Activated CD4-positive, alpha-beta memory T cell treated with anti-CD3 and anti-CD28 coated beads, Interleukin-2, amount 10 ng/mL, durations not matched to agents 7 days and 5 days (primary cell): ENCODE measurements at regions not wholly inside any gene's neighbourhood (a gene's known extent, or its start where the extent isn't known, plus 50 kb on each side); places are given as distances from the start of the nearest gene placed in this dataset.

Source experiments
- CTCF ChIA-PET: fragments of 350-600 bp; sonication (Branson Sonifier 250); formaldehyde crosslinking; loops from one replicate; lab custom pipeline; 2021; ENCODE audit warnings: antibody characterized with exemption, inconsistent platforms; lab: Charles Lee
- POLR2A ChIA-PET: fragments of 350-600 bp; sonication (Branson Sonifier 250); formaldehyde crosslinking; loops from one replicate; lab custom pipeline; 2021; ENCODE audit warnings: antibody characterized with exemption; lab: Charles Lee
- DNase-seq: peaks from one replicate; pipeline ENCODE4 v3.0.0-alpha.2; 2020
- H3K27ac Mint-ChIP-seq: one replicate; pipeline ENCODE4 v1.8.0; 2021; ENCODE audit warnings: mild to moderate bottlenecking, mixed read lengths
- H3K27me3 Mint-ChIP-seq: one replicate; pipeline ENCODE4 v1.8.0; 2021; ENCODE audit warnings: mixed read lengths
- H3K36me3 Mint-ChIP-seq: one replicate; pipeline ENCODE4 v1.8.0; 2021; ENCODE audit warnings: low read depth, mixed read lengths
- H3K4me1 Mint-ChIP-seq: one replicate; pipeline ENCODE4 v1.8.0; 2021; ENCODE audit warnings: mixed read lengths
- H3K4me3 Mint-ChIP-seq: one replicate; pipeline ENCODE4 v1.8.0; 2021; ENCODE audit warnings: mild to moderate bottlenecking, mixed read lengths
- H3K9me3 Mint-ChIP-seq: one replicate; pipeline ENCODE4 v1.8.0; 2021; ENCODE audit warnings: mixed read lengths

GRCh38 chrX:13518126-13518525 lies 51.3 kb upstream of the EGFL6 start:
- no peaks in the 10 kb centered on the region for H3K4me1 Mint-ChIP-seq

GRCh38 chrX:13515211-13515930 lies 54.0 kb upstream of the EGFL6 start:
- DNase-seq, result no peak
- Mint-ChIP-seq H3K9me3 (no peaks in the 10 kb centered on the region), H3K4me3 (no peak overlapping the region), H3K36me3 (no peaks in the 10 kb centered on the region), H3K27me3 (no peaks in the 10 kb centered on the region), H3K27ac (no peak overlapping the region), H3K4me1 (peaks cover 3% of the 10 kb centered on the region)
- ChIA-PET POLR2A (no interaction called here), CTCF (interaction anchor here (1.8 kb wide), 1 partner anchor 9 kb away, joined by 4 read pairs; no protein-coding TSS in a partner anchor)

More at GRCh38 chrX:13518126-13518525, 51.3 kb upstream of the EGFL6 start:
- Mint-ChIP-seq H3K27me3 (no peaks in the 10 kb centered on the region), H3K4me3 (no peak overlapping the region), H3K36me3 (no peaks in the 10 kb centered on the region), H3K27ac (no peak overlapping the region), H3K9me3 (no peaks in the 10 kb centered on the region)
- no peak for DNase-seq
- POLR2A ChIA-PET, result no interaction called here
- CTCF ChIA-PET, result no interaction called here

GRCh38 chrX:13511944-13512330 lies 57.5 kb upstream of the EGFL6 start:
- Mint-ChIP-seq H3K36me3 (no peaks in the 10 kb centered on the region), H3K9me3 (no peaks in the 10 kb centered on the region), H3K27ac (no peak overlapping the region), H3K27me3 (no peaks in the 10 kb centered on the region), H3K4me1 (peaks cover 3% of the 10 kb centered on the region), H3K4me3 (no peak overlapping the region)
- POLR2A ChIA-PET, result no interaction called here
- CTCF ChIA-PET, result interaction anchor here (1.8 kb wide), 1 partner anchor 134 kb away, joined by 5 read pairs; no protein-coding TSS in a partner anchor
- DNase-seq, result no peak

- no peaks in the 10 kb centered on the region for H3K27me3 Mint-ChIP-seq
- H3K4me3 Mint-ChIP-seq, result no peak overlapping the region
- no peak overlapping the region for H3K27ac Mint-ChIP-seq
- no peak for DNase-seq
- H3K9me3 Mint-ChIP-seq, result no peaks in the 10 kb centered on the region
- H3K36me3 Mint-ChIP-seq, result no peaks in the 10 kb centered on the region
- POLR2A ChIA-PET, result no interaction called here
- peaks cover 3% of the 10 kb centered on the region for H3K4me1 Mint-ChIP-seq
- CTCF ChIA-PET, result interaction anchor here (0.7 to 1.8 kb wide), 2 partner anchors 135 to 521 kb away, joined by 3 to 5 read pairs; no protein-coding TSS in a partner anchor
Measured at GRCh38 chrX:13511241-13511943, 58.0 kb upstream of the EGFL6 start.

- no peaks in the 10 kb centered on the region for H3K36me3 Mint-ChIP-seq
- no peak overlapping the region for H3K4me3 Mint-ChIP-seq
- ChIA-PET CTCF (interaction anchor here (0.9 to 2.6 kb wide), 4 partner anchors 138 to 561 kb away, joined by 3 to 19 read pairs (median 13); no protein-coding TSS in a partner anchor), POLR2A (no interaction called here)
- no peaks in the 10 kb centered on the region for H3K9me3 Mint-ChIP-seq
- no peak for DNase-seq
- H3K27ac Mint-ChIP-seq, result no peak overlapping the region
- peaks cover 5% of the 10 kb centered on the region for H3K4me1 Mint-ChIP-seq
- H3K27me3 Mint-ChIP-seq, result no peaks in the 10 kb centered on the region
Measured at GRCh38 chrX:13507893-13508292, 61.5 kb upstream of the EGFL6 start.

- POLR2A ChIA-PET, result no interaction called here
- no peaks in the 10 kb centered on the region for H3K36me3 Mint-ChIP-seq
- H3K9me3 Mint-ChIP-seq, result no peaks in the 10 kb centered on the region
- DNase-seq, result peak; percentile 57
- peaks cover 8% of the 10 kb centered on the region for H3K4me1 Mint-ChIP-seq
- no peak overlapping the region for H3K4me3 Mint-ChIP-seq
- no peaks in the 10 kb centered on the region for H3K27me3 Mint-ChIP-seq
- no peak overlapping the region for H3K27ac Mint-ChIP-seq
- CTCF ChIA-PET, result interaction anchor here (0.6 to 2.6 kb wide), 17 partner anchors 9 to 526 kb away, joined by 3 to 19 read pairs (median 4); partner anchors contain the start of genes GEMIN8 and TCEANC
Measured at GRCh38 chrX:13506574-13506973, 62.8 kb upstream of the EGFL6 start.

GRCh38 chrX:13502590-13502989 lies 66.8 kb upstream of the EGFL6 start:
- Mint-ChIP-seq H3K27me3 (no peaks in the 10 kb centered on the region), H3K27ac (no peak overlapping the region), H3K9me3 (no peaks in the 10 kb centered on the region), H3K4me3 (no peak overlapping the region), H3K4me1 (peaks cover 5% of the 10 kb centered on the region), H3K36me3 (no peaks in the 10 kb centered on the region)
- ChIA-PET CTCF (no interaction called here), POLR2A (no interaction called here)
- no peak for DNase-seq

GRCh38 chrX:13499736-13500135 lies 69.7 kb upstream of the EGFL6 start:
- CTCF ChIA-PET, result no interaction called here
- POLR2A ChIA-PET, result no interaction called here
- H3K4me3 Mint-ChIP-seq, result no peak overlapping the region

GRCh38 chrX:13498238-13498637 lies 71.2 kb upstream of the EGFL6 start:
- peaks cover 9% of the 10 kb centered on the region for H3K4me1 Mint-ChIP-seq
- POLR2A ChIA-PET, result no interaction called here
- no peaks in the 10 kb centered on the region for H3K27me3 Mint-ChIP-seq
- CTCF ChIA-PET, result interaction anchor here (1.3 kb wide), 1 partner anchor 8 kb away, joined by 3 read pairs; no protein-coding TSS in a partner anchor
- DNase-seq, result no peak
- no peaks in the 10 kb centered on the region for H3K9me3 Mint-ChIP-seq
- no peak overlapping the region for H3K27ac Mint-ChIP-seq
- no peak overlapping the region for H3K4me3 Mint-ChIP-seq
- no peaks in the 10 kb centered on the region for H3K36me3 Mint-ChIP-seq

More at GRCh38 chrX:13499736-13500135, 69.7 kb upstream of the EGFL6 start:
- Mint-ChIP-seq H3K9me3 (no peaks in the 10 kb centered on the region), H3K4me1 (peaks cover 5% of the 10 kb centered on the region), H3K27me3 (no peaks in the 10 kb centered on the region), H3K36me3 (no peaks in the 10 kb centered on the region), H3K27ac (no peak overlapping the region)
- DNase-seq, result no peak

GRCh38 chrX:13495232-13495631 lies 74.2 kb upstream of the EGFL6 start:
- CTCF ChIA-PET, result no interaction called here
- POLR2A ChIA-PET, result no interaction called here

GRCh38 chrX:13494562-13494961 lies 74.8 kb upstream of the EGFL6 start:
- CTCF ChIA-PET, result no interaction called here
- Mint-ChIP-seq H3K36me3 (no peaks in the 10 kb centered on the region), H3K4me3 (no peak overlapping the region), H3K9me3 (no peaks in the 10 kb centered on the region), H3K27ac (no peak overlapping the region), H3K27me3 (no peaks in the 10 kb centered on the region), H3K4me1 (peaks cover 6% of the 10 kb centered on the region)
- POLR2A ChIA-PET, result no interaction called here
- no peak for DNase-seq

More at GRCh38 chrX:13495232-13495631, 74.2 kb upstream of the EGFL6 start:
- H3K27ac Mint-ChIP-seq, result no peak overlapping the region
- no peaks in the 10 kb centered on the region for H3K9me3 Mint-ChIP-seq
- peaks cover 6% of the 10 kb centered on the region for H3K4me1 Mint-ChIP-seq
- H3K4me3 Mint-ChIP-seq, result no peak overlapping the region
- DNase-seq, result no peak
- H3K36me3 Mint-ChIP-seq, result no peaks in the 10 kb centered on the region
- no peaks in the 10 kb centered on the region for H3K27me3 Mint-ChIP-seq

- no peak for DNase-seq
- H3K4me1 Mint-ChIP-seq, result peaks cover 8% of the 10 kb centered on the region
- no peaks in the 10 kb centered on the region for H3K36me3 Mint-ChIP-seq
- POLR2A ChIA-PET, result no interaction called here
- CTCF ChIA-PET, result interaction anchor here (0.6 to 4.2 kb wide), 2 partner anchors 13 to 547 kb away, joined by 3 to 25 read pairs; no protein-coding TSS in a partner anchor
- H3K27me3 Mint-ChIP-seq, result no peaks in the 10 kb centered on the region
- H3K27ac Mint-ChIP-seq, result no peak overlapping the region
- H3K9me3 Mint-ChIP-seq, result no peaks in the 10 kb centered on the region
- no peak overlapping the region for H3K4me3 Mint-ChIP-seq
Measured at GRCh38 chrX:13493659-13494058, 75.7 kb upstream of the EGFL6 start.

- no peak for DNase-seq
- ChIA-PET POLR2A (no interaction called here), CTCF (interaction anchor here (2.0 to 4.2 kb wide), 2 partner anchors 400 to 546 kb away, joined by 11 to 25 read pairs; no protein-coding TSS in a partner anchor)
- H3K27ac Mint-ChIP-seq, result no peak overlapping the region
- no peaks in the 10 kb centered on the region for H3K27me3 Mint-ChIP-seq
- no peak overlapping the region for H3K4me3 Mint-ChIP-seq
- H3K9me3 Mint-ChIP-seq, result no peaks in the 10 kb centered on the region
- H3K36me3 Mint-ChIP-seq, result no peaks in the 10 kb centered on the region
- H3K4me1 Mint-ChIP-seq, result peaks cover 18% of the 10 kb centered on the region
Measured at GRCh38 chrX:13492286-13492685, 77.1 kb upstream of the EGFL6 start.
